ENCODE measurements at regions not wholly inside any gene's neighbourhood (a gene's known extent, or its start where the extent isn't known, plus 50 kb on each side); places are given as distances from the start of the nearest gene placed in this dataset.
A peak's percentile ranks its signal among the peaks of the same experiment; 100 is the strongest.

- whole genome bisulfite sequencing = 72% methylated on average over 12 of the region's 12 CpGs
- no peaks in the 10 kb centered on the region for H3K36me3 ChIP-seq (ENCODE audit: control insufficient read depth in 4 of 4, insufficient read depth in 3 of 4, low read depth in 1 of 4, low read length in 3 of 4)
- no peaks in the 10 kb centered on the region for H3K9me3 ChIP-seq (ENCODE audit: control insufficient read depth in 4 of 4, low read length in 3 of 4)
- H3K9ac ChIP-seq (ENCODE audit: low read depth in 1 of 2, low read length in 2 of 2) = no peak overlapping the region
- no peak overlapping the region for H3K27ac ChIP-seq (ENCODE audit: low read depth in 1 of 2, low read length in 2 of 2)
- no peak for DNase-seq (ENCODE audit: low spot score)
- no peaks in the 10 kb centered on the region for H3K4me1 ChIP-seq (ENCODE audit: control insufficient read depth in 4 of 4, insufficient read depth in 4 of 4, low read length in 3 of 4)
- TF ChIP-seq NR2F2 (IDR thresholded peaks at IDR 0.05) = no peak
- no peak for TF ChIP-seq RAD21 (IDR thresholded peaks at IDR 0.05)
- peak in 1 of 2 donors; percentile 24 for TF ChIP-seq RXRA (IDR thresholded peaks at IDR 0.05)
- TF ChIP-seq GABPA (IDR thresholded peaks at IDR 0.05 in 1 of 2, conservative IDR thresholded peaks at IDR 0.05 in 1 of 2) = no peak
- no peak for TF ChIP-seq YY1 (IDR thresholded peaks at IDR 0.05)
- no peak for TF ChIP-seq ZBTB33 (IDR thresholded peaks at IDR 0.05)
- no peak for TF ChIP-seq JUND (IDR thresholded peaks at IDR 0.05)
- TF ChIP-seq ATF3 (IDR thresholded peaks at IDR 0.05) = no peak
- TF ChIP-seq CTCF (IDR thresholded peaks at IDR 0.05; ENCODE audit: low read depth, low read length, missing input control) = no peak
- TF ChIP-seq MAX (IDR thresholded peaks at IDR 0.05) = no peak
- TF ChIP-seq EGR1 (IDR thresholded peaks at IDR 0.05; ENCODE audit: low read depth in 2 of 2) = no peak
- no peak for TF ChIP-seq HNF4G (IDR thresholded peaks at IDR 0.05)
- peak in 1 of 2 donors; percentile 27 for TF ChIP-seq HNF4A (conservative IDR thresholded peaks at IDR 0.05)
- no peak for TF ChIP-seq TAF1 (conservative IDR thresholded peaks at IDR 0.05)
- TF ChIP-seq SP1 (IDR thresholded peaks at IDR 0.05) = no peak
- no peak for TF ChIP-seq FOXA1 (IDR thresholded peaks at IDR 0.05)
- no peaks in the 10 kb centered on the region for H3K27me3 ChIP-seq (ENCODE audit: control insufficient read depth in 4 of 4, insufficient read depth in 4 of 4, low read length in 3 of 4)
- no peak overlapping the region for H3K4me3 ChIP-seq (ENCODE audit: low read depth in 1 of 3, low read length in 3 of 3)
These were observed 714.3 kb downstream of the MATN1 start for GRCh38 chr1:30008998-30009657.

- no peaks in the 10 kb centered on the region for H3K36me3 ChIP-seq (ENCODE audit: control insufficient read depth in 4 of 4, insufficient read depth in 3 of 4, low read depth in 1 of 4, low read length in 3 of 4)
- WGBS = 65% methylated on average over 6 of the region's 6 CpGs
- no peaks in the 10 kb centered on the region for H3K27me3 ChIP-seq (ENCODE audit: control insufficient read depth in 4 of 4, insufficient read depth in 4 of 4, low read length in 3 of 4)
- DNase-seq (ENCODE audit: low spot score) = no peak
- no peaks in the 10 kb centered on the region for H3K4me1 ChIP-seq (ENCODE audit: control insufficient read depth in 4 of 4, insufficient read depth in 4 of 4, low read length in 3 of 4)
- H3K9me3 ChIP-seq (ENCODE audit: control insufficient read depth in 4 of 4, low read length in 3 of 4) = no peaks in the 10 kb centered on the region
- no peak overlapping the region for H3K4me3 ChIP-seq (ENCODE audit: low read depth in 1 of 3, low read length in 3 of 3)
- no peak overlapping the region for H3K27ac ChIP-seq (ENCODE audit: low read depth in 1 of 2, low read length in 2 of 2)
- H3K9ac ChIP-seq (ENCODE audit: low read depth in 1 of 2, low read length in 2 of 2) = no peak overlapping the region
- TF ChIP-seq NR2F2 (IDR thresholded peaks at IDR 0.05) (no peak), RAD21 (IDR thresholded peaks at IDR 0.05) (no peak), ATF3 (IDR thresholded peaks at IDR 0.05) (no peak), FOXA2 (IDR thresholded peaks at IDR 0.05) (no peak), EGR1 (IDR thresholded peaks at IDR 0.05; ENCODE audit: low read depth in 2 of 2) (no peak), RXRA (IDR thresholded peaks at IDR 0.05) (no peak), REST (IDR thresholded peaks at IDR 0.05) (no peak), ZBTB33 (IDR thresholded peaks at IDR 0.05) (no peak), GABPA (IDR thresholded peaks at IDR 0.05 in 1 of 2, conservative IDR thresholded peaks at IDR 0.05 in 1 of 2) (no peak), CTCF (IDR thresholded peaks at IDR 0.05; ENCODE audit: low read depth, low read length, missing input control) (no peak), HNF4A (conservative IDR thresholded peaks at IDR 0.05) (no peak)
These were observed 714.9 kb downstream of the MATN1 start for GRCh38 chr1:30008372-30008997.
